ENCODE measurements at regions not wholly inside any gene's neighbourhood (a gene's known extent, or its start where the extent isn't known, plus 50 kb on each side); places are given as distances from the start of the nearest gene placed in this dataset.

DNA sequence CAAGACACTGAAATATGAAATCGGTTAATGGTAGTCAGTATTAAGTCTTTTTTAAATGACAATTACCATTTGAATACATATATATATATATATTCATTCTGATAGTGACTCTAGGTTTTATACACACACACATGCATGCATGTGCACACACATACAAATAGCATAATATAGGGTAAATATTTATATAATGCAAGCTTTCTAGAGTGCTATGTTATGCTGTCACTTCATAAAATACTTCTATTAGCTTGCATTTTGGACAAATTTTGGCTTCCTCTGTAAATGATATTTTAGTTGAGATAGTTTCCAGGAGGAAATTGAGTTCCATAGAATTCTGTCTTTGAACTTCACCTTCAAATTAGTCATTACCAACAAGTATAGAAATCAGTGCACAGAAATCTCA is 89.9 kb upstream of the EPHA3 start:
- no CpG with 5 or more reads among the region's 1 CpG for WGBS, 2 experiments (ENCODE audit: extremely low coverage in 2 of 2, insufficient read length in 1 of 2)
- no peak overlapping the region for H3K56ac ChIP-seq (ENCODE audit: extremely low read depth, insufficient read depth, low read length)
- POLR2A ChIA-PET (ENCODE audit: unreplicated experiment), result no interaction called here
- no peak overlapping the region for H3K4me2 ChIP-seq (ENCODE audit: low read depth, low read length)
- H3K14ac ChIP-seq (replicated peaks; ENCODE audit: low read depth, low read length), result no peak overlapping the region
- no peak overlapping the region for H4K91ac ChIP-seq (ENCODE audit: insufficient read depth, low read depth, low read length)
- no peaks in the 10 kb centered on the region for H3K9me3 ChIP-seq (ENCODE audit: control insufficient read depth, insufficient read depth, low read length)
- no peaks in the 10 kb centered on the region for H3K9me1 ChIP-seq (ENCODE audit: insufficient read depth, low read length)
- H2BK120ac ChIP-seq (ENCODE audit: low read depth, low read length), result no peak overlapping the region
- TF ChIP-seq RCOR1 (IDR thresholded peaks at IDR 0.05; ENCODE audit: insufficient replicate concordance, low read length) (no peak), RAD21 (IDR thresholded peaks at IDR 0.05; ENCODE audit: low read length) (no peak), MAZ (IDR thresholded peaks at IDR 0.05; ENCODE audit: borderline replicate concordance, low read depth, low read length) (no peak), NFE2L2 (IDR thresholded peaks at IDR 0.05; ENCODE audit: low read depth, low read length) (no peak), CHD1 (IDR thresholded peaks at IDR 0.05; ENCODE audit: low read depth, low read length) (no peak), MAFK (IDR thresholded peaks at IDR 0.05; ENCODE audit: low read depth, low read length) (no peak), RFX5 (IDR thresholded peaks at IDR 0.05; ENCODE audit: low read depth, low read length) (no peak), SMC3 (IDR thresholded peaks at IDR 0.05; ENCODE audit: low read depth, low read length) (no peak)
- TF ChIP-seq, protein P1, sequence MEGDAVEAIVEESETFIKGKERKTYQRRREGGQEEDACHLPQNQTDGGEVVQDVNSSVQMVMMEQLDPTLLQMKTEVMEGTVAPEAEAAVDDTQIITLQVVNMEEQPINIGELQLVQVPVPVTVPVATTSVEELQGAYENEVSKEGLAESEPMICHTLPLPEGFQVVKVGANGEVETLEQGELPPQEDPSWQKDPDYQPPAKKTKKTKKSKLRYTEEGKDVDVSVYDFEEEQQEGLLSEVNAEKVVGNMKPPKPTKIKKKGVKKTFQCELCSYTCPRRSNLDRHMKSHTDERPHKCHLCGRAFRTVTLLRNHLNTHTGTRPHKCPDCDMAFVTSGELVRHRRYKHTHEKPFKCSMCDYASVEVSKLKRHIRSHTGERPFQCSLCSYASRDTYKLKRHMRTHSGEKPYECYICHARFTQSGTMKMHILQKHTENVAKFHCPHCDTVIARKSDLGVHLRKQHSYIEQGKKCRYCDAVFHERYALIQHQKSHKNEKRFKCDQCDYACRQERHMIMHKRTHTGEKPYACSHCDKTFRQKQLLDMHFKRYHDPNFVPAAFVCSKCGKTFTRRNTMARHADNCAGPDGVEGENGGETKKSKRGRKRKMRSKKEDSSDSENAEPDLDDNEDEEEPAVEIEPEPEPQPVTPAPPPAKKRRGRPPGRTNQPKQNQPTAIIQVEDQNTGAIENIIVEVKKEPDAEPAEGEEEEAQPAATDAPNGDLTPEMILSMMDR (conservative IDR thresholded peaks at IDR 0.05; ENCODE audit: low read depth, low read length), result no peak
- no peak overlapping the region for H2BK20ac ChIP-seq (ENCODE audit: low read depth, low read length)
- H3K27ac ChIP-seq (ENCODE audit: insufficient read depth, low read length), result no peak overlapping the region
- no peak overlapping the region for H2AK9ac ChIP-seq (replicated peaks; ENCODE audit: low read depth, low read length, poor library complexity)
- in situ Hi-C loops (cut with MboI; ENCODE audit: low sequenced_read_pairs), result no loop called here
- dilution Hi-C loops (cut with HindIII; ENCODE audit: low sequenced_read_pairs, unreplicated experiment), result no loop called here
- intact Hi-C loops (cut with micrococcal nuclease), result no loop called here
- no peak overlapping the region for H3K4ac ChIP-seq (ENCODE audit: low read depth, low read length)
- 0 out of 2 replicates have a peak, but pooled peaks cover 2% of the 10 kb centered on the region for H3K4me1 ChIP-seq (ENCODE audit: control insufficient read depth, insufficient read depth, low read length)
- H3K79me1 ChIP-seq (ENCODE audit: low read depth in 1 of 2, low read length in 2 of 2), result no peaks in the 10 kb centered on the region
- H3K23ac ChIP-seq (ENCODE audit: low read depth, low read length), result no peak overlapping the region
- BruUV-seq (replicated peaks), result no TSS peak
- H2BK5ac ChIP-seq (ENCODE audit: low read depth, low read length, poor library complexity, severe bottlenecking), result no peak overlapping the region
- H2BK15ac ChIP-seq (ENCODE audit: low read depth, low read length), result no peak overlapping the region
- ATAC-seq (ENCODE audit: low read depth) (no peak), DNase-seq (no peak)
- no peaks in the 10 kb centered on the region for H3K27me3 ChIP-seq (ENCODE audit: control insufficient read depth, insufficient read depth, low read length)
- CTCF ChIA-PET, result interaction anchor here (0.6 kb wide), 1 partner anchor 842 kb away, joined by 3 read pairs; no protein-coding TSS in a partner anchor
- H4K8ac ChIP-seq (ENCODE audit: low read depth in 2 of 2, low read length in 2 of 2), result no peak overlapping the region
- no peak overlapping the region for H2AFZ ChIP-seq (replicated peaks; ENCODE audit: low read length, poor library complexity)
- H2AK5ac ChIP-seq (ENCODE audit: low read depth, low read length), result no peak overlapping the region
- H3K9ac ChIP-seq (ENCODE audit: low read depth, low read length), result no peak overlapping the region
- no peak overlapping the region for H3K18ac ChIP-seq (ENCODE audit: low read depth, low read length)
- H4K5ac ChIP-seq (ENCODE audit: low read depth, low read length), result no peak overlapping the region
- H4K20me1 ChIP-seq (ENCODE audit: insufficient read depth, low read length), result no peaks in the 10 kb centered on the region
- H3K4me3 ChIP-seq (ENCODE audit: insufficient read depth, low read depth, low read length), result no peak overlapping the region
- no peaks in the 10 kb centered on the region for H3K36me3 ChIP-seq (ENCODE audit: control insufficient read depth, insufficient read depth, low read length)

Measured in IMR-90 (cell line).